ENCODE measurements at regions not wholly inside any gene's neighbourhood (a gene's known extent, or its start where the extent isn't known, plus 50 kb on each side); places are given as distances from the start of the nearest gene placed in this dataset.

DNA sequence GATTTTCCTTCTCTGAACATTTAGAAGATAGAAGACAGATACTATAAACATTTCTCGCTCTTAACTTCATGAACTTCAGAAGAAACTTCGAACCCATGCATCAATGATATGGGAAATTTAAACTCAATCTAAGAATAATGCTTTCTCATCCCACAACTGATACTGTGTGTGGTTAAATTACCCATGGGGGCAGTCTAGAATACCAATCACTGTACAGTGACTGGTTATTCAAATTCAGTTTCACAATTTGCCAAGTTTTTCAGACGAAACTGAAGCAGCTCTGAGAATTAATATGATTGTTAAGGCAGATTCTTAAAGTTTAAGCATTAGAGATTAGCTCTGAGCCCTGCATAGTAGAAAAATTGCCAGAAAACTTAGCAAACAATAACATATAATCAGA is 431.0 kb downstream of the SH3GL2 start:
- H3K27ac Mint-ChIP-seq, result no peak overlapping the region
- no peaks in the 10 kb centered on the region for H3K36me3 ChIP-seq (replicated peaks in 1 of 2; ENCODE audit: control extremely low read depth in 1 of 2, control insufficient read depth in 1 of 2, extremely low read depth in 1 of 2, insufficient read depth in 2 of 2, low read length in 1 of 2)
- H3K27ac ChIP-seq (ENCODE audit: low read length in 2 of 2), result no peak overlapping the region
- WGBS (ENCODE audit: insufficient coverage), result no CpG with 5 or more reads among the region's 3 CpGs
- H3K4me1 ChIP-seq (ENCODE audit: control insufficient read depth in 2 of 2, insufficient read depth in 2 of 2, low read length in 2 of 2), result no peaks in the 10 kb centered on the region
- TF ChIP-seq EZH2 (IDR thresholded peaks at IDR 0.05; ENCODE audit: borderline replicate concordance, insufficient read depth, low read depth, low read length, poor library complexity, severe bottlenecking), result no peak
- TF ChIP-seq, protein P1, sequence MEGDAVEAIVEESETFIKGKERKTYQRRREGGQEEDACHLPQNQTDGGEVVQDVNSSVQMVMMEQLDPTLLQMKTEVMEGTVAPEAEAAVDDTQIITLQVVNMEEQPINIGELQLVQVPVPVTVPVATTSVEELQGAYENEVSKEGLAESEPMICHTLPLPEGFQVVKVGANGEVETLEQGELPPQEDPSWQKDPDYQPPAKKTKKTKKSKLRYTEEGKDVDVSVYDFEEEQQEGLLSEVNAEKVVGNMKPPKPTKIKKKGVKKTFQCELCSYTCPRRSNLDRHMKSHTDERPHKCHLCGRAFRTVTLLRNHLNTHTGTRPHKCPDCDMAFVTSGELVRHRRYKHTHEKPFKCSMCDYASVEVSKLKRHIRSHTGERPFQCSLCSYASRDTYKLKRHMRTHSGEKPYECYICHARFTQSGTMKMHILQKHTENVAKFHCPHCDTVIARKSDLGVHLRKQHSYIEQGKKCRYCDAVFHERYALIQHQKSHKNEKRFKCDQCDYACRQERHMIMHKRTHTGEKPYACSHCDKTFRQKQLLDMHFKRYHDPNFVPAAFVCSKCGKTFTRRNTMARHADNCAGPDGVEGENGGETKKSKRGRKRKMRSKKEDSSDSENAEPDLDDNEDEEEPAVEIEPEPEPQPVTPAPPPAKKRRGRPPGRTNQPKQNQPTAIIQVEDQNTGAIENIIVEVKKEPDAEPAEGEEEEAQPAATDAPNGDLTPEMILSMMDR (IDR thresholded peaks at IDR 0.05), result no peak
- ChIA-PET POLR2A (no interaction called here), CTCF (no interaction called here)
- no peak for DNase-seq
- H4K20me1 ChIP-seq (ENCODE audit: control insufficient read depth, insufficient read depth, low read length, poor library complexity, severe bottlenecking), result no peaks in the 10 kb centered on the region
- no peak overlapping the region for H3K4me2 ChIP-seq (replicated peaks; ENCODE audit: low read depth, low read length, poor library complexity, severe bottlenecking)
- intact Hi-C loops (cut with micrococcal nuclease), result no loop called here
- no peaks in the 10 kb centered on the region for H3K4me1 Mint-ChIP-seq
- no peak overlapping the region for H3K4me3 Mint-ChIP-seq
- no peaks in the 10 kb centered on the region for H3K79me2 ChIP-seq (ENCODE audit: control insufficient read depth, insufficient read depth, low read length)
- H2AFZ ChIP-seq (ENCODE audit: insufficient read depth, low read depth, low read length, poor library complexity, severe bottlenecking), result no peak overlapping the region
- H3K9me3 Mint-ChIP-seq (ENCODE audit: insufficient read depth), result no peaks in the 10 kb centered on the region
- H3K9ac ChIP-seq (ENCODE audit: low read length), result no peak overlapping the region
- H3K4me3 ChIP-seq (ENCODE audit: control extremely low read depth in 1 of 5, extremely low read depth in 1 of 5, insufficient read depth in 1 of 5, low read depth in 2 of 5, low read length in 4 of 5), result no peak overlapping the region
- H3K27me3 Mint-ChIP-seq, result no peaks in the 10 kb centered on the region
- H3K9me3 ChIP-seq (ENCODE audit: control extremely low read depth in 1 of 3, control insufficient read depth in 2 of 3, insufficient read depth in 1 of 3, low read length in 2 of 3), result no peaks in the 10 kb centered on the region
- H3K27me3 ChIP-seq (replicated peaks in 1 of 4; ENCODE audit: control extremely low read depth in 1 of 4, control insufficient read depth in 3 of 4, insufficient read depth in 4 of 4, low read length in 3 of 4), result no peaks in the 10 kb centered on the region
- no peak for ATAC-seq (ENCODE audit: low read depth)

DNA sequence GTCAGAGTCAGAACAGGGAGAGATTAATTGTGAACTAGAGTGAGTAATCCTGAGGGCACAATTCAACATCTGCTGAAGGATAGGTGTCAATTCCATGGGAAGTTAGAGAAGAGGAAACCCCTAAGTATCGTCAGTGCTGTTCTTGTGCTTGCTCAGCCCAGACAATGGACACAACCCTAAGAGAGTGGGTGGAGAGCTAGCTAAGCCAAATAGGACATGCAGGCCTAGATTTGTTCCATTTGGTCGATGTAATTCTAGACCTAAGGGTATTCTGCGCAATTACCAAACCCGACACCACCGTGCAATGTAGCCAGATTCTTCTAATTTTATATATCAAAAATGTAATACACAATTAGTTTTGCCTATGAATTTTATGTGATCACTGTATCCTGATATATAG is 431.6 kb downstream of the SH3GL2 start:
- no peak overlapping the region for H3K27ac Mint-ChIP-seq
- H4K20me1 ChIP-seq (ENCODE audit: control insufficient read depth, insufficient read depth, low read length, poor library complexity, severe bottlenecking), result no peaks in the 10 kb centered on the region
- no peak overlapping the region for H3K4me3 Mint-ChIP-seq
- TF ChIP-seq EZH2 (IDR thresholded peaks at IDR 0.05; ENCODE audit: borderline replicate concordance, insufficient read depth, low read depth, low read length, poor library complexity, severe bottlenecking), result no peak
- TF ChIP-seq, protein P1 (IDR thresholded peaks at IDR 0.05), result no peak
- H3K9me3 Mint-ChIP-seq (ENCODE audit: insufficient read depth), result no peaks in the 10 kb centered on the region
- no peaks in the 10 kb centered on the region for H3K4me1 Mint-ChIP-seq
- WGBS (ENCODE audit: insufficient coverage), result 40% methylated on average over 1 of the region's 5 CpGs
- CTCF ChIA-PET, result no interaction called here
- no peaks in the 10 kb centered on the region for H3K4me1 ChIP-seq (ENCODE audit: control insufficient read depth in 2 of 2, insufficient read depth in 2 of 2, low read length in 2 of 2)
- no peaks in the 10 kb centered on the region for H3K27me3 ChIP-seq (replicated peaks in 1 of 4; ENCODE audit: control extremely low read depth in 1 of 4, control insufficient read depth in 3 of 4, insufficient read depth in 4 of 4, low read length in 3 of 4)
- H3K27ac ChIP-seq (ENCODE audit: low read length in 2 of 2), result no peak overlapping the region
- H2AFZ ChIP-seq (ENCODE audit: insufficient read depth, low read depth, low read length, poor library complexity, severe bottlenecking), result no peak overlapping the region
- no peak overlapping the region for H3K9ac ChIP-seq (ENCODE audit: low read length)
- no peaks in the 10 kb centered on the region for H3K9me3 ChIP-seq (ENCODE audit: control extremely low read depth in 1 of 3, control insufficient read depth in 2 of 3, insufficient read depth in 1 of 3, low read length in 2 of 3)
- intact Hi-C loops (cut with micrococcal nuclease), result no loop called here
- H3K4me2 ChIP-seq (replicated peaks; ENCODE audit: low read depth, low read length, poor library complexity, severe bottlenecking), result no peak overlapping the region
- no peaks in the 10 kb centered on the region for H3K79me2 ChIP-seq (ENCODE audit: control insufficient read depth, insufficient read depth, low read length)
- no peak for DNase-seq
- H3K4me3 ChIP-seq (ENCODE audit: control extremely low read depth in 1 of 5, extremely low read depth in 1 of 5, insufficient read depth in 1 of 5, low read depth in 2 of 5, low read length in 4 of 5), result no peak overlapping the region
- no peak for ATAC-seq (ENCODE audit: low read depth)
- H3K27me3 Mint-ChIP-seq, result no peaks in the 10 kb centered on the region
- POLR2A ChIA-PET, result no interaction called here
- no peaks in the 10 kb centered on the region for H3K36me3 ChIP-seq (replicated peaks in 1 of 2; ENCODE audit: control extremely low read depth in 1 of 2, control insufficient read depth in 1 of 2, extremely low read depth in 1 of 2, insufficient read depth in 2 of 2, low read length in 1 of 2)

Measured in B cell (primary cell).